ENCODE measurements at regions not wholly inside any gene's neighbourhood (a gene's known extent, or its start where the extent isn't known, plus 50 kb on each side); places are given as distances from the start of the nearest gene placed in this dataset.

DNA sequence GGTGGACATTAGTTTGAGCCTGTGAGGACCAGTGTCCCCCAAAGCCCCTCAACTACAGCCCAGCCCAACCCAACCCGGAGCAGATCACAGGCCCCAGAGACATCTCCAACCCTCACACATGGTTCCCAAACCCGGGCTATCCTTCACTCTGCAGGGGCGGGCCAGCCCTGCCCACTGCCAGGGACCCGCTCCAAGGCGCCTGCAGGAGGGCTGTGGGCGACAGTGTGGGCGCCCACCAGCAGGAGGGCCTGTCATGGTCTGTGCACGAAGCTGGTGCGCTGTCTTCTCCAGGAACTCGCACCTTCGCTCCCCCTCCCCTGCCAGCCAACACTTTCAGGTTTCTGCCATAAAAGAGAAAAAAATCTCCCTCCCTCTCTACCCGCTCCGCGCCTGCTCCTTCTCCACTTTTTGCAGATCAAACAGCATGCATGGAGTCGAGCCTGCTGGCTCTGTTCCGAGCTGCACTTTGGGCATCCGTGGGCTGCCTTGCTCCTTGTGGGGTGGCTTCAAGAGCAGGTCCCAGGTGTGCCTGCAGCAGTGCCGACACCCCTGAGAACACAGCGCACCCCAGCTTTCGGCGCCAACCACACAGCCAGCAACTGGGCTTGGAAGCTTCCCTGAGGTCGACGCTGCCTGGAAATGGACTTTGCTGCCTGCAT is 133.7 kb upstream of the PPP1R26 start:
- H3K27ac ChIP-seq (ENCODE audit: insufficient read depth in 1 of 2, low read depth in 1 of 2, low read length in 2 of 2, poor library complexity in 1 of 2, severe bottlenecking in 2 of 2): no peak overlapping the region
- 84% methylated on average over 19 of the region's 23 CpGs for WGBS (ENCODE audit: insufficient coverage)
- H3K36me3 ChIP-seq (ENCODE audit: control insufficient read depth in 4 of 4, insufficient read depth in 4 of 4, low read length in 3 of 4): no peaks in the 10 kb centered on the region
- ChIA-PET CTCF (interaction anchor here (1.3 kb wide), 1 partner anchor 262 kb away, joined by 3 read pairs; no protein-coding TSS in a partner anchor), POLR2A (interaction anchor here (0.5 kb wide), 1 partner anchor 235 kb away, joined by 3 read pairs; no protein-coding TSS in a partner anchor)
- no peaks in the 10 kb centered on the region for H3K9me3 ChIP-seq (ENCODE audit: control extremely low read depth in 1 of 5, control insufficient read depth in 4 of 5, insufficient read depth in 2 of 5, low read depth in 1 of 5, low read length in 4 of 5)
- no peak for DNase-seq
- H3K4me1 ChIP-seq (ENCODE audit: control extremely low read depth in 1 of 4, control insufficient read depth in 4 of 4, insufficient read depth in 4 of 4, low read length in 3 of 4): no peaks in the 10 kb centered on the region
- H3K27me3 ChIP-seq (replicated peaks in 2 of 5; ENCODE audit: control insufficient read depth in 4 of 5, insufficient read depth in 5 of 5, low read length in 4 of 5): peaks cover 0 to 58% (median 7%) of the 10 kb centered on the region in 5 experiments
- no peak overlapping the region for H3K4me3 ChIP-seq (ENCODE audit: control insufficient read depth in 1 of 7, extremely low read depth in 1 of 7, insufficient read depth in 4 of 7, low read depth in 2 of 7, low read length in 6 of 7)

GRCh38 chr9:135346438-135347050 is 133.0 kb upstream of the PPP1R26 start:
- Histone ChIP-seq H3K27ac (ENCODE audit: insufficient read depth in 1 of 2, low read depth in 1 of 2, low read length in 2 of 2, poor library complexity in 1 of 2, severe bottlenecking in 2 of 2) (no peak overlapping the region), H3K4me1 (ENCODE audit: control extremely low read depth in 1 of 4, control insufficient read depth in 4 of 4, insufficient read depth in 4 of 4, low read length in 3 of 4) (no peaks in the 10 kb centered on the region), H3K27me3 (replicated peaks in 2 of 5; ENCODE audit: control insufficient read depth in 4 of 5, insufficient read depth in 5 of 5, low read length in 4 of 5) (peaks cover 0 to 52% (median 7%) of the 10 kb centered on the region in 5 experiments), H3K36me3 (ENCODE audit: control insufficient read depth in 4 of 4, insufficient read depth in 4 of 4, low read length in 3 of 4) (no peaks in the 10 kb centered on the region), H3K4me3 (ENCODE audit: control insufficient read depth in 1 of 7, extremely low read depth in 1 of 7, insufficient read depth in 4 of 7, low read depth in 2 of 7, low read length in 6 of 7) (no peak overlapping the region), H3K9me3 (ENCODE audit: control extremely low read depth in 1 of 5, control insufficient read depth in 4 of 5, insufficient read depth in 2 of 5, low read depth in 1 of 5, low read length in 4 of 5) (no peaks in the 10 kb centered on the region)
- WGBS (ENCODE audit: insufficient coverage): 93% methylated on average over 12 of the region's 16 CpGs
- DNase-seq: no peak
- CTCF ChIA-PET: interaction anchor here (1.3 kb wide), 1 partner anchor 263 kb away, joined by 3 read pairs; no protein-coding TSS in a partner anchor
- POLR2A ChIA-PET: no interaction called here

DNA sequence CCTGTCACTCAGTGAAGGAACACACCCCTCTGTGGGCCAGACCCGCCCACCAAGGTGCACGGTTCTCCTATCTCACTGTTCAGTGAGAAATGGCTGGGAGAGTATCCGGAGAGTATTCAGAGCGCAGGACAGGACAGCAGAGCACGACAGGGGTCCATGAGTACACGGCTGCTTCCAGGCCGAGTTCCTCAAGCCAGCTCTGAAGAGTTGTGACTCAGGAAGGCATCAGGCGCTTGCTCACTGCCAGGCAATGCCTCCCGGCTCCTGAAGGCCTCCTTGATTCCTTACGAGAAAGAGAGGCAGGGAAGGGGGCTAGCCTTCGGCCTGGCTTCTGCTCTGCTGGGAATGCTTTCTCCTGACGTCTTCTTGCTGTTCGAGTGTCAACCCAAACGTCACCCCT is 132.1 kb upstream of the PPP1R26 start:
- POLR2A ChIA-PET: no interaction called here
- CTCF ChIA-PET: no interaction called here
- H3K27me3 ChIP-seq (replicated peaks in 2 of 5; ENCODE audit: control insufficient read depth in 4 of 5, insufficient read depth in 5 of 5, low read length in 4 of 5): peaks cover 0 to 48% (median 7%) of the 10 kb centered on the region in 5 experiments
- H3K4me3 ChIP-seq (ENCODE audit: control insufficient read depth in 1 of 7, extremely low read depth in 1 of 7, insufficient read depth in 4 of 7, low read depth in 2 of 7, low read length in 6 of 7): no peak overlapping the region
- H3K9me3 ChIP-seq (ENCODE audit: control extremely low read depth in 1 of 5, control insufficient read depth in 4 of 5, insufficient read depth in 2 of 5, low read depth in 1 of 5, low read length in 4 of 5): no peaks in the 10 kb centered on the region
- no peak overlapping the region for H3K27ac ChIP-seq (ENCODE audit: insufficient read depth in 1 of 2, low read depth in 1 of 2, low read length in 2 of 2, poor library complexity in 1 of 2, severe bottlenecking in 2 of 2)
- no peaks in the 10 kb centered on the region for H3K36me3 ChIP-seq (ENCODE audit: control insufficient read depth in 4 of 4, insufficient read depth in 4 of 4, low read length in 3 of 4)
- no peak for DNase-seq
- H3K4me1 ChIP-seq (ENCODE audit: control extremely low read depth in 1 of 4, control insufficient read depth in 4 of 4, insufficient read depth in 4 of 4, low read length in 3 of 4): no peaks in the 10 kb centered on the region
- 83% methylated on average over 14 of the region's 14 CpGs for WGBS (ENCODE audit: insufficient coverage)

DNA sequence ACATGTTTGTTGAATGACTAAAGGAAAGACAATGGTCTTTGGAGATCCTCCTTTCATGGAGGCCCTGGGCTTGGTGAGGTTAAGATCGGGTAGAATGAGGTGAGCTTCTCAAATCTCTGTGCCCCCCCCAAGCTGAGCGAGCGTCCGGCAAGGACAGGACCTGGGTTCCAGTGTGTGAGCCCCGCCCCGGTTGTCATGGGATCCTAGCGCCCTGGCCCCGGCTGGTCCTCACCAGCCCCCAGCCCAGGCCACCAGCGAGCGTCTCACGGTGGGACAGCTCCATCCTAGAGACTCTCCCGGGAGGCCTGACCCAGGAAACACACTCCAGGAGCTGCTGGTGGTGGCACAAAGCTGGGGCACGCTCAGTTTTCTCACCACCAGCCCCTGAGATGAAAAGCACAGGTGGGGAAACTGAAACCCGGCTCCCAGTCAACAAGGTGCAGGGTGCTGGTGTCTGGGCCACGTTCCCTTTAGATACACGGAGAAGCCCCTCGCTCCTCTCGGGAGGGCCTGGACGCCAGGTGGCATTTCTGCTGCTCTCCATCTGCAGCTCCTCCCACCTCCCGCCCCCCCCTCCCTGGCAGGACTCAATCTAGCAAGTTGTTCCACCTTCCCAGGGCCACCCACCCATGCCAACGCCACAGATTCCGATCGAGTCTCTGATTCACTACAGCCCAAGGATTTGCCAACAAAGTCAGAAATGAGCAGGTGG is 131.3 kb upstream of the PPP1R26 start:
- DNase-seq: no peak
- POLR2A ChIA-PET: no interaction called here
- 88% methylated on average over 18 of the region's 23 CpGs for WGBS (ENCODE audit: insufficient coverage)
- H3K27ac ChIP-seq (ENCODE audit: insufficient read depth in 1 of 2, low read depth in 1 of 2, low read length in 2 of 2, poor library complexity in 1 of 2, severe bottlenecking in 2 of 2): no peak overlapping the region
- H3K9me3 ChIP-seq (ENCODE audit: control extremely low read depth in 1 of 5, control insufficient read depth in 4 of 5, insufficient read depth in 2 of 5, low read depth in 1 of 5, low read length in 4 of 5): no peaks in the 10 kb centered on the region
- peaks cover 0 to 44% (median 7%) of the 10 kb centered on the region in 5 experiments for H3K27me3 ChIP-seq (replicated peaks in 2 of 5; ENCODE audit: control insufficient read depth in 4 of 5, insufficient read depth in 5 of 5, low read length in 4 of 5)
- CTCF ChIA-PET: no interaction called here
- no peaks in the 10 kb centered on the region for H3K36me3 ChIP-seq (ENCODE audit: control insufficient read depth in 4 of 4, insufficient read depth in 4 of 4, low read length in 3 of 4)
- no peaks in the 10 kb centered on the region for H3K4me1 ChIP-seq (ENCODE audit: control extremely low read depth in 1 of 4, control insufficient read depth in 4 of 4, insufficient read depth in 4 of 4, low read length in 3 of 4)
- H3K4me3 ChIP-seq (ENCODE audit: control insufficient read depth in 1 of 7, extremely low read depth in 1 of 7, insufficient read depth in 4 of 7, low read depth in 2 of 7, low read length in 6 of 7): no peak overlapping the region

GRCh38 chr9:135348788-135349150 is 130.8 kb upstream of the PPP1R26 start:
- WGBS (ENCODE audit: insufficient coverage): 82% methylated on average over 5 of the region's 9 CpGs
- H3K36me3 ChIP-seq (ENCODE audit: control insufficient read depth in 4 of 4, insufficient read depth in 4 of 4, low read length in 3 of 4): no peaks in the 10 kb centered on the region
- H3K4me1 ChIP-seq (ENCODE audit: control extremely low read depth in 1 of 4, control insufficient read depth in 4 of 4, insufficient read depth in 4 of 4, low read length in 3 of 4): no peaks in the 10 kb centered on the region
- ChIA-PET CTCF (no interaction called here), POLR2A (no interaction called here)
- no peak overlapping the region for H3K4me3 ChIP-seq (ENCODE audit: control insufficient read depth in 1 of 7, extremely low read depth in 1 of 7, insufficient read depth in 4 of 7, low read depth in 2 of 7, low read length in 6 of 7)
- no peak for DNase-seq
- peaks cover 0 to 40% (median 7%) of the 10 kb centered on the region in 5 experiments for H3K27me3 ChIP-seq (replicated peaks in 2 of 5; ENCODE audit: control insufficient read depth in 4 of 5, insufficient read depth in 5 of 5, low read length in 4 of 5)
- H3K27ac ChIP-seq (ENCODE audit: insufficient read depth in 1 of 2, low read depth in 1 of 2, low read length in 2 of 2, poor library complexity in 1 of 2, severe bottlenecking in 2 of 2): no peak overlapping the region
- no peaks in the 10 kb centered on the region for H3K9me3 ChIP-seq (ENCODE audit: control extremely low read depth in 1 of 5, control insufficient read depth in 4 of 5, insufficient read depth in 2 of 5, low read depth in 1 of 5, low read length in 4 of 5)

GRCh38 chr9:135349212-135350002 is 130.2 kb upstream of the PPP1R26 start:
- no peak for DNase-seq
- H3K36me3 ChIP-seq (ENCODE audit: control insufficient read depth in 4 of 4, insufficient read depth in 4 of 4, low read length in 3 of 4): no peaks in the 10 kb centered on the region
- POLR2A ChIA-PET: no interaction called here
- H3K4me3 ChIP-seq (ENCODE audit: control insufficient read depth in 1 of 7, extremely low read depth in 1 of 7, insufficient read depth in 4 of 7, low read depth in 2 of 7, low read length in 6 of 7): no peak overlapping the region
- CTCF ChIA-PET: interaction anchor here (1.0 kb wide), 1 partner anchor 9 kb away, joined by 3 read pairs; no protein-coding TSS in a partner anchor
- no peak overlapping the region for H3K27ac ChIP-seq (ENCODE audit: insufficient read depth in 1 of 2, low read depth in 1 of 2, low read length in 2 of 2, poor library complexity in 1 of 2, severe bottlenecking in 2 of 2)
- WGBS (ENCODE audit: insufficient coverage): 83% methylated on average over 22 of the region's 22 CpGs
- H3K27me3 ChIP-seq (replicated peaks in 2 of 5; ENCODE audit: control insufficient read depth in 4 of 5, insufficient read depth in 5 of 5, low read length in 4 of 5): peaks cover 0 to 35% (median 4%) of the 10 kb centered on the region in 5 experiments
- H3K9me3 ChIP-seq (ENCODE audit: control extremely low read depth in 1 of 5, control insufficient read depth in 4 of 5, insufficient read depth in 2 of 5, low read depth in 1 of 5, low read length in 4 of 5): no peaks in the 10 kb centered on the region
- no peaks in the 10 kb centered on the region for H3K4me1 ChIP-seq (ENCODE audit: control extremely low read depth in 1 of 4, control insufficient read depth in 4 of 4, insufficient read depth in 4 of 4, low read length in 3 of 4)
